22Rv1 (cell line): ENCODE measurements at regions not wholly inside any gene's neighbourhood (a gene's known extent, or its start where the extent isn't known, plus 50 kb on each side); places are given as distances from the start of the nearest gene placed in this dataset.
A peak's percentile ranks its signal among the peaks of the same experiment; 100 is the strongest.

Source experiments
- H3K27ac ChIP-seq: fragments of 450-650 bp; 2 replicates; pipeline ENCODE4 v1.5.1; 2017
- CTCF ChIP-seq: fragments of 450-650 bp; IDR thresholded peaks from 2 replicates; pipeline ENCODE4 v1.5.1; 2017; ENCODE audit warnings: mild to moderate bottlenecking
- ZFX ChIP-seq: fragments of 450-650 bp; IDR thresholded peaks from 2 replicates; pipeline ENCODE4 v1.6.1; 2017; ENCODE audit warnings: antibody characterized with exemption, borderline replicate concordance

DNA sequence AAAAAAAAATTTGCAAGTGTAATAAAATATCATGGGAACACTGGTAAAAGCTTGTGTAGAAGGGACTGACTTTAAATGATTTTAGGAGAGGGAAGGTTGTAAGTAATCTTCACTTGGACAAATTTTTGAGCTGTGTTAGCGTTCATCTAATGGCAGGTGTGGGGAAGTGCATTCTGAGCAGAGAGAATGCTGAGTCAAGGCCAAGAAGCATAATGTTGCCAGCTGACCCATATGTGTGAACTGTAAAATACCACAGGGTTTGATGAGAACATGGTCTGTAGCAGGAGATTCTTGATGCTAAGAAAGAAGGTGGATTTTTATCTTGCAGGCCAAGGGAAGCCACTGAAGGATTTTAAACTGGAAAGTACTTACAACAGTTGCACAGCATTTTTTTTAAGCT, 98.2 kb upstream of the ZNF32 start:
- H3K27ac ChIP-seq: no peak overlapping the region
- TF ChIP-seq CTCF (no peak), ZFX (no peak)

GRCh38 chr10:43739161-43739560, 90.5 kb upstream of the ZNF32 start:
- no peak overlapping the region for H3K27ac ChIP-seq
- TF ChIP-seq ZFX: no peak
- no peak for TF ChIP-seq CTCF

- no peak overlapping the region for H3K27ac ChIP-seq
- no peak for TF ChIP-seq ZFX
- TF ChIP-seq CTCF: no peak
These were observed 88.3 kb upstream of the ZNF32 start for GRCh38 chr10:43737003-43737402.

DNA sequence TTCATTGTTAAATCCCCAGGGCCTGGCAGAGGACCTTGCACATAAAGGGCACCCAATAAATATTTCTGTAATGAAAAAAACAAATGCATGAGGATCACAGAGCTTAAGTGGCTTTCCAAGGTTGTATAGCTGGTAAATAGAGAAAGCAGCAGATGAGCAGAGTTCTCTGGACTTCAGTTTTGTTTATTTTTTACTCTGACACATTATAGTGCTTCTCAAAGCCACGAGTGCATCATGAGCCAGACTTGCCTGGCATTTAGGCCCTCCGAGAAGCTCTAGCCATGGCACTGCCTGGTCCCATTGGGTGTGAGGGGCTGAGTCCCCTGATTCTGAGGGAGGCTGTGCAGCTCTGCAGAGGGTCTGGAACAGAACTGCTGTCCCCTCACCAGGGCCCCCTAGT, 87.2 kb upstream of the ZNF32 start:
- TF ChIP-seq ZFX (no peak), CTCF (no peak)
- no peak overlapping the region for H3K27ac ChIP-seq

GRCh38 chr10:43734716-43735115, 86.0 kb upstream of the ZNF32 start:
- no peak overlapping the region for H3K27ac ChIP-seq
- TF ChIP-seq ZFX: no peak
- no peak for TF ChIP-seq CTCF

DNA sequence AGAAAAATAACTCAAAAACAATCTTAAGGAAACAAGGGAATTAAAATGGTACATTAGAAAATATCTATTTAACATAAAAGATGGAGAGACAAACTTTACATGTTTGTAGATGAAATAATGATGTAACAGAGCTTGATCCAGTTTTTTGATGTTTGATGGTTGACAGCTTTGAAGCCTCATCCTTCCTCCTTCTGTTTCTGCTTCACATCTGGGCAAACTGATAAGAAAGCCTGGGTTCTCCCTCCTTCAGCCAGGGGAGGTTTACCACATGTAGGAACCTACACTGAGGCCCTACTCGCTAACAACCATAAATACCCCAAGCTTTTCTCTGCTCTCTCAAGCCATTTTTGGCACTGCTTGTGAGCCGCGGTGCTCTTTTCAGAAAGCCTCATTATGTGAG, 82.8 kb upstream of the ZNF32 start:
- H3K27ac ChIP-seq: no peak overlapping the region
- no peak for TF ChIP-seq ZFX

DNA sequence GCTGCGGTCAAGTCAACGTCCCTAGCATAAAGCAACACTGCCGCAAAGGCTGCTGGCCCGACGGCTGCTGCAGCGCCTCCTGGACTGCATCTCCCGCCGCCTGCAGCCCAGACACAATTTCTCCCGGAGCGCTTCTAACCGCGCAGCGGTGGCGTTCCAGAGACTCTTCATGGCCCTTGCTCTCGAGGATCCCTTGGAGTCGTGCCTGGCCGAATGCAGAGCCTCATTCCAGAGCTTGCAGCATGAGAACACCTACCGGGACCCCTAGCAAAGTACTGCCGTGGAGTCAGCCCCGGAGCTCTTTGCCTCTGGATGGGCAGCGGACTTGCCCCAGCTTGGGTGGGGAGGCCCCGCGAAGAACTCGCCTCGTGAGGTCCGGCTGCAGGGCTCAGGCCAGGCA, 79.7 kb upstream of the ZNF32 start:
- no peak overlapping the region for H3K27ac ChIP-seq
- TF ChIP-seq CTCF (0 out of 2 replicates have a peak, but pooled peaks have one; percentile 1), ZFX (no peak)

GRCh38 chr10:43727935-43728334, 79.3 kb upstream of the ZNF32 start:
- TF ChIP-seq ZFX (no peak), CTCF (no peak)
- no peak overlapping the region for H3K27ac ChIP-seq
